Neural progenitor cell (in vitro differentiated cells): ENCODE measurements at regions not wholly inside any gene's neighbourhood (a gene's known extent, or its start where the extent isn't known, plus 50 kb on each side); places are given as distances from the start of the nearest gene placed in this dataset.

Source experiments
- DNase-seq: peaks from one replicate; pipeline ENCODE4 v3.0.0-alpha.2; 2016; ENCODE audit warnings: low spot score
- H2AFZ ChIP-seq: fragments of 200-600 bp; sonication (generic); replicated peaks from 2 replicates; pipeline ENCODE4 v1.6.1; 2016; ENCODE audit warnings: antibody characterized with exemption
- H3F3A ChIP-seq: fragments of 200-600 bp; sonication (generic); 2 replicates; pipeline ENCODE4 v1.6.1; 2016; ENCODE audit warnings: antibody characterized with exemption, low read depth
- H3K27ac ChIP-seq: fragments of 200-600 bp; sonication (generic); 2 replicates; pipeline ENCODE4 v1.5.1; 2016; ENCODE audit warnings: mild to moderate bottlenecking
- H3K27me3 ChIP-seq: fragments of 200-600 bp; sonication (generic); 2 replicates; pipeline ENCODE4 v1.6.1; 2016; ENCODE audit warnings: mild to moderate bottlenecking, moderate library complexity
- H3K36me3 ChIP-seq: fragments of 200-600 bp; sonication (generic); 2 replicates; pipeline ENCODE4 v1.5.1; 2016
- H3K4me1 ChIP-seq: fragments of 200-600 bp; sonication (generic); 2 replicates; pipeline ENCODE4 v1.6.1; 2016; ENCODE audit warnings: mixed run types
- H3K4me2 ChIP-seq: fragments of 200-600 bp; sonication (generic); 2 replicates; pipeline ENCODE4 v1.6.1; 2016
- H3K4me3 ChIP-seq: fragments of 200-600 bp; sonication (generic); 2 replicates; pipeline ENCODE4 v1.5.1; 2016
- H3K79me2 ChIP-seq: fragments of 200-600 bp; sonication (generic); 2 replicates; pipeline ENCODE4 v1.6.1; 2016; ENCODE audit warnings: low read depth
- H3K9ac ChIP-seq: fragments of 200-600 bp; sonication (generic); 2 replicates; pipeline ENCODE4 v1.6.1; 2016
- H3K9me3 ChIP-seq: fragments of 200-600 bp; sonication (generic); 2 replicates; pipeline ENCODE4 v1.5.1; 2016; ENCODE audit warnings: low read depth
- H4K20me1 ChIP-seq: fragments of 200-600 bp; sonication (generic); 2 replicates; pipeline ENCODE4 v1.6.1; 2016; ENCODE audit warnings: low read depth
- H3K27ac Mint-ChIP-seq: 3 replicates; pipeline ENCODE4 v1.8.0; 2021; ENCODE audit warnings: mixed read lengths
- H3K27me3 Mint-ChIP-seq: 2 replicates; pipeline ENCODE4 v1.8.0; 2022; ENCODE audit warnings: low read depth, mild to moderate bottlenecking, inconsistent platforms, moderate library complexity, mixed read lengths; ENCODE audit not compliant: insufficient read depth
- H3K36me3 Mint-ChIP-seq: 3 replicates; pipeline ENCODE4 v1.8.0; 2021; ENCODE audit warnings: mixed read lengths
- H3K4me1 Mint-ChIP-seq: 3 replicates; pipeline ENCODE4 v1.8.0; 2021; ENCODE audit warnings: mixed read lengths
- H3K4me3 Mint-ChIP-seq: 3 replicates; pipeline ENCODE4 v1.8.0; 2021; ENCODE audit warnings: mild to moderate bottlenecking, moderate library complexity, mixed read lengths
- H3K9me3 Mint-ChIP-seq: 3 replicates; pipeline ENCODE4 v1.8.0; 2020; ENCODE audit warnings: mixed read lengths
- EZH2 ChIP-seq: fragments of 200-600 bp; sonication (generic); IDR thresholded peaks from 2 replicates; pipeline ENCODE4 v1.6.1; 2017; ENCODE audit warnings: antibody characterized with exemption, mild to moderate bottlenecking, moderate library complexity
- EZH2phosphoT487 ChIP-seq: fragments of 200-600 bp; sonication (generic); IDR thresholded peaks from 2 replicates; pipeline ENCODE4 v1.6.1; 2017; ENCODE audit warnings: antibody characterized with exemption
- TF ChIP-seq, protein P1 (sequence below): fragments of 200-600 bp; sonication (generic); IDR thresholded peaks from 2 replicates; pipeline ENCODE4 v1.5.1; 2017; ENCODE audit warnings: antibody characterized with exemption, mild to moderate bottlenecking

DNA sequence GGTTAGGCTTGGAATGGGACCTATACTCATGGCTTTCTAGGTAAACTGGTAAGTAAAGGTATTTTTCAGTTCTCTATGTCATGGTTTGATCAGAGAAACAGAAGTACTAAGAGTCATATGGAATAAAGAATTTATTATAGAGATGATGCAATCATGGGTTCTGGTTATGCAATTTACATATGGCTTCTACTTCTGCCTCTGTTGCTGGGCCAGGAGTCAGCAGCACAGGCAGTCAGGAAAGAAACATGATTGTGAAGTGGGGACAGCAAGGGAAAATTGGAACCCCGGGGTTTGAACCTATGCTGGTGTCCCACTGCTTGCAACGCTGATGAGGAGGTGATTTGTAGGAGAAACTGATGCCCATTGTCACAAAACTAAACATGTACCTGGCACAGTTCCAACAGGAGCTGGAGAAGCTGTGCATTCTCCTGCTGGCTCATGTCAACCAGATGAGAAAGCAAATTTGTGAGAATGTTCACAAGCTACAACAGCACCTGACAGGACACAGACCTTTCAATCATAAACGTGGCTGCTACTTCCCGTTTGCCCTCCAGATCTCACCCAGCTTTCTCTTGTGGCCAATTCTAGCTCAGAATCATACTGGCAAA, 887.1 kb downstream of the TFAP2A start:
- TF ChIP-seq EZH2 = no peak
- TF ChIP-seq, protein P1, sequence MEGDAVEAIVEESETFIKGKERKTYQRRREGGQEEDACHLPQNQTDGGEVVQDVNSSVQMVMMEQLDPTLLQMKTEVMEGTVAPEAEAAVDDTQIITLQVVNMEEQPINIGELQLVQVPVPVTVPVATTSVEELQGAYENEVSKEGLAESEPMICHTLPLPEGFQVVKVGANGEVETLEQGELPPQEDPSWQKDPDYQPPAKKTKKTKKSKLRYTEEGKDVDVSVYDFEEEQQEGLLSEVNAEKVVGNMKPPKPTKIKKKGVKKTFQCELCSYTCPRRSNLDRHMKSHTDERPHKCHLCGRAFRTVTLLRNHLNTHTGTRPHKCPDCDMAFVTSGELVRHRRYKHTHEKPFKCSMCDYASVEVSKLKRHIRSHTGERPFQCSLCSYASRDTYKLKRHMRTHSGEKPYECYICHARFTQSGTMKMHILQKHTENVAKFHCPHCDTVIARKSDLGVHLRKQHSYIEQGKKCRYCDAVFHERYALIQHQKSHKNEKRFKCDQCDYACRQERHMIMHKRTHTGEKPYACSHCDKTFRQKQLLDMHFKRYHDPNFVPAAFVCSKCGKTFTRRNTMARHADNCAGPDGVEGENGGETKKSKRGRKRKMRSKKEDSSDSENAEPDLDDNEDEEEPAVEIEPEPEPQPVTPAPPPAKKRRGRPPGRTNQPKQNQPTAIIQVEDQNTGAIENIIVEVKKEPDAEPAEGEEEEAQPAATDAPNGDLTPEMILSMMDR = no peak
- no peak for TF ChIP-seq EZH2phosphoT487
- Histone ChIP-seq H3K4me3 (no peak overlapping the region), H3K27me3 (no peaks in the 10 kb centered on the region), H3K9me3 (no peaks in the 10 kb centered on the region), H3F3A (no peaks in the 10 kb centered on the region), H3K4me2 (no peak overlapping the region), H3K4me1 (no peaks in the 10 kb centered on the region), H3K36me3 (no peaks in the 10 kb centered on the region), H4K20me1 (no peaks in the 10 kb centered on the region), H3K9ac (no peak overlapping the region), H3K79me2 (no peaks in the 10 kb centered on the region), H2AFZ (no peak overlapping the region), H3K27ac (no peak overlapping the region)
- Mint-ChIP-seq H3K4me1 (no peaks in the 10 kb centered on the region), H3K27ac (no peak overlapping the region), H3K36me3 (no peaks in the 10 kb centered on the region), H3K9me3 (peaks cover 4% of the 10 kb centered on the region), H3K27me3 (no peaks in the 10 kb centered on the region), H3K4me3 (no peak overlapping the region)
- DNase-seq = no peak

DNA sequence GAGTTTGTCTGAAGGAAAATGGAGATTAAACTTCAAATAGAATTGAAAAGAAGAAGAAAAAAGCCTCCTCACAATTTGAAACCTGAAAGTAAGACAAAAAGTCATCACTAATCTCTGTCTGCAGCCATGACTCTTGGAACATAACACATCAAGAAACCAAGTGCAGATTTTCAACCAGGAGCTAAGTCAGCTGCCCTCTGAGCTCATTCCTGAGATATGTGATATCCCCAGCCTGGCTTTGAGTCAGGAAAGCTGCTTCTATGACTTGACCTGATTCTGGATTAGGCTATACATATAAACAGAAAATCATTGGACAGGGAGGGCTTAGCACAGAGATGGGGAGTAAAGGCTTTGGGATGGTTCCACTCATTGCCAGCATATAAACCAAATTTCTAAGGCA, 891.4 kb downstream of the TFAP2A start:
- no peaks in the 10 kb centered on the region for H3K9me3 ChIP-seq
- no peaks in the 10 kb centered on the region for H3K36me3 Mint-ChIP-seq
- TF ChIP-seq EZH2phosphoT487 (no peak), EZH2 (no peak)
- TF ChIP-seq, protein P1 = no peak
- no peak overlapping the region for H3K4me2 ChIP-seq
- no peak overlapping the region for H2AFZ ChIP-seq
- H3K27me3 ChIP-seq = no peaks in the 10 kb centered on the region
- no peaks in the 10 kb centered on the region for H3K27me3 Mint-ChIP-seq
- H3K27ac ChIP-seq = no peak overlapping the region
- no peak overlapping the region for H3K9ac ChIP-seq
- no peak overlapping the region for H3K4me3 ChIP-seq
- no peak overlapping the region for H3K27ac Mint-ChIP-seq
- no peaks in the 10 kb centered on the region for H3F3A ChIP-seq
- H4K20me1 ChIP-seq = no peaks in the 10 kb centered on the region
- no peak for DNase-seq
- peaks cover 4% of the 10 kb centered on the region for H3K9me3 Mint-ChIP-seq
- no peaks in the 10 kb centered on the region for H3K36me3 ChIP-seq
- no peaks in the 10 kb centered on the region for H3K4me1 Mint-ChIP-seq
- H3K79me2 ChIP-seq = no peaks in the 10 kb centered on the region
- H3K4me1 ChIP-seq = no peaks in the 10 kb centered on the region
- no peak overlapping the region for H3K4me3 Mint-ChIP-seq

DNA sequence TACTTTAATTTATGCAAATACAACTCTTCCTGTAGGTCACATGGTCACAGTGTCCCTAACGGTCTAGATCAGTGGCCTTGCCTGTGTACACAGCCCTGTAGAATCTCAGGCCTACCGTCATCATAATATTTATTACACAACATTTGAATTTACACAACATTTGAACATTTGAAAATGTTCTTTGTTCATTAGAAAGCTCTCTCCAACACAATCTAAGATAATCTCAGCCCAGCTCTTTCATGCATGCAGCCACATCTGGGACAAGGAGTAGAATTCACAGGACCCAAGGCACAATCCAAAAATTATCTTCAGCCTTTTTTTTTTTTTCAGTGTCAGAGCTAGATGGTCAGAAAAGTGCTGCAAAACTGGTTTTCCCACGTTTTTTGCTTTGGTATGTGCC, 892.8 kb downstream of the TFAP2A start:
- Mint-ChIP-seq H3K36me3 (no peaks in the 10 kb centered on the region), H3K9me3 (peaks cover 4% of the 10 kb centered on the region), H3K27me3 (no peaks in the 10 kb centered on the region), H3K4me1 (no peaks in the 10 kb centered on the region), H3K4me3 (no peak overlapping the region), H3K27ac (no peak overlapping the region)
- Histone ChIP-seq H3K79me2 (no peaks in the 10 kb centered on the region), H3K9ac (no peak overlapping the region), H3K27ac (no peak overlapping the region), H3K4me2 (no peak overlapping the region), H2AFZ (no peak overlapping the region), H3K4me1 (no peaks in the 10 kb centered on the region), H3F3A (no peaks in the 10 kb centered on the region), H3K36me3 (no peaks in the 10 kb centered on the region), H3K4me3 (no peak overlapping the region), H3K9me3 (no peaks in the 10 kb centered on the region), H4K20me1 (no peaks in the 10 kb centered on the region), H3K27me3 (no peaks in the 10 kb centered on the region)
- TF ChIP-seq, protein P1 = no peak
- TF ChIP-seq EZH2phosphoT487 (no peak), EZH2 (no peak)
- DNase-seq = no peak
